ENCODE measurements at regions not wholly inside any gene's neighbourhood (a gene's known extent, or its start where the extent isn't known, plus 50 kb on each side); places are given as distances from the start of the nearest gene placed in this dataset.

- TF ChIP-seq CTCF (IDR thresholded peaks at IDR 0.05) (no peak), ZFX (IDR thresholded peaks at IDR 0.05; ENCODE audit: borderline replicate concordance) (no peak)
These were observed 285.6 kb downstream of the SAMD5 start for GRCh38 chr6:147793871-147794643.
